ENCODE measurements at regions not wholly inside any gene's neighbourhood (a gene's known extent, or its start where the extent isn't known, plus 50 kb on each side); places are given as distances from the start of the nearest gene placed in this dataset.

DNA sequence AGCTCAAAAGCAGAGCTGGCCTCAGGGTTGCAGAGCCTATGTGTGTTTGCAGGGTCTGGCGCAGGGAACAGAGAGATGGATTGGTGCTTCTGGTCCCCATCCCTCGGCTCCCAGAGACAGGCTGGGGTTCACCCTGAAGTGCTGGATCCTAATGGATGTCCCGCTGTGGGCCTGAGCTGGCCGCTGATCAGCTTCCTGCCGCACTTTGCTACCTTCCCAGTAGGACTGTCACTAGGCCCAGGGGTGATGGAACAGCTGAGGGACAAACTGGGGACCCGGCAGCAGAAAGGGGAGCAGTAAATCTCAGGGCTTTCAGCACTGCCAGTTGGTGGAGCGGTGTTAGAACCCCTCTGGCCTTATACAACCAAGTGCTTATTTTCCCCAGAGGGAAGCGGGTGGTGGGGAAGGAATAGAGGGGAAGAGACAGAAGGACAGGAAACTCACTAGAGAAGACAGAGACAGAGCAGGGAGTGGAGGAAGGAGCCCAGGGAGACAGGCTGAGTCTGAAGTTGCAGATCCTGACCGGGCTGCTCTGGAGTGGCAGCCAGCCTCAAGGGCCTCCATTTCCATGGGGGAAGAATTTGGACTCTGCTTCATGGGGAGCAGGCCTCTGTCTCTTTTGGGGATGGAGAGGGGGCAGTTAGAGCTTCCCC lies 78.6 kb downstream of the MRM1 start:
- TF ChIP-seq, protein P1, sequence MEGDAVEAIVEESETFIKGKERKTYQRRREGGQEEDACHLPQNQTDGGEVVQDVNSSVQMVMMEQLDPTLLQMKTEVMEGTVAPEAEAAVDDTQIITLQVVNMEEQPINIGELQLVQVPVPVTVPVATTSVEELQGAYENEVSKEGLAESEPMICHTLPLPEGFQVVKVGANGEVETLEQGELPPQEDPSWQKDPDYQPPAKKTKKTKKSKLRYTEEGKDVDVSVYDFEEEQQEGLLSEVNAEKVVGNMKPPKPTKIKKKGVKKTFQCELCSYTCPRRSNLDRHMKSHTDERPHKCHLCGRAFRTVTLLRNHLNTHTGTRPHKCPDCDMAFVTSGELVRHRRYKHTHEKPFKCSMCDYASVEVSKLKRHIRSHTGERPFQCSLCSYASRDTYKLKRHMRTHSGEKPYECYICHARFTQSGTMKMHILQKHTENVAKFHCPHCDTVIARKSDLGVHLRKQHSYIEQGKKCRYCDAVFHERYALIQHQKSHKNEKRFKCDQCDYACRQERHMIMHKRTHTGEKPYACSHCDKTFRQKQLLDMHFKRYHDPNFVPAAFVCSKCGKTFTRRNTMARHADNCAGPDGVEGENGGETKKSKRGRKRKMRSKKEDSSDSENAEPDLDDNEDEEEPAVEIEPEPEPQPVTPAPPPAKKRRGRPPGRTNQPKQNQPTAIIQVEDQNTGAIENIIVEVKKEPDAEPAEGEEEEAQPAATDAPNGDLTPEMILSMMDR (IDR thresholded peaks at IDR 0.05): no peak
- TF ChIP-seq POLR2A (IDR thresholded peaks at IDR 0.05): no peak
